HCT116 (cell line): ENCODE measurements at regions not wholly inside any gene's neighbourhood (a gene's known extent, or its start where the extent isn't known, plus 50 kb on each side); places are given as distances from the start of the nearest gene placed in this dataset.

ENCODE experiments used
- ATAC-seq: fragments of 200-7000 bp; cut with Tn5 transposase; 2 replicates; pipeline ENCODE4 v1.9.1; 2020; ENCODE audit warnings: mild to moderate bottlenecking, moderate library complexity
- BruUV-seq: library from RNA; stranded (reverse); fragments of 400-500 nt; replicated peaks from 2 replicates; lab custom pipeline; 2021; lab: Mats Ljungman, UMichigan
- CTCF ChIA-PET: fragments of 300-600 bp; sonication (Branson Sonifier 250); formaldehyde crosslinking; loops from one replicate; lab custom pipeline; 2021; ENCODE audit warnings: antibody characterized with exemption; lab: Charles Lee
- POLR2A ChIA-PET: fragments of 300-600, 350-600 bp; sonication (Branson Sonifier 250); formaldehyde crosslinking; loops from one replicate; lab custom pipeline; 2021; ENCODE audit warnings: antibody characterized with exemption; lab: Charles Lee
- RAD21 ChIA-PET, 2 experiments: fragments of 300-600 bp; sonication (Branson Sonifier 250); formaldehyde crosslinking; loops; one replicate each; lab custom pipeline; 2023; ENCODE audit warnings: low total read pairs in 2 of 2; ENCODE audit not compliant: uncharacterized antibody in 2 of 2, unreplicated experiment in 2 of 2, low non-redundant PET in 1 of 2; lab: Charles Lee
- DNase-seq: peaks from one replicate; pipeline ENCODE4 v3.0.0-alpha.2; 2010; ENCODE audit warnings: low read depth, low spot score
- H2AFZ ChIP-seq: fragments of 200-600 bp; shearing (Covaris generic), sonication (generic); 2 replicates; pipeline ENCODE4 v1.6.1; 2017; ENCODE audit warnings: low read depth, mixed run types, mixed read lengths, antibody characterized with exemption, low read length; ENCODE audit not compliant: poor library complexity, severe bottlenecking
- H3K27ac ChIP-seq: 2 replicates; pipeline ENCODE4 v1.5.1; 2012; ENCODE audit warnings: low read depth, low read length
- H3K27me3 ChIP-seq: fragments of 200-600 bp; sonication (generic); 2 replicates; pipeline ENCODE4 v1.6.1; 2016; ENCODE audit warnings: mixed run types, low read length, mixed read lengths; ENCODE audit not compliant: insufficient read depth
- H3K36me3 ChIP-seq, 2 experiments: fragments of 200-500 bp in 1 of 2; fragments of 200-600 bp in 1 of 2; sonication (Bioruptor generic) in 1 of 2; sonication (generic) in 1 of 2; 2 replicates each; pipeline versions ENCODE4 v1.5.1 to v1.6.1; 2014 to 2016; ENCODE audit warnings: low read length in 2 of 2, inconsistent platforms in 1 of 2, mixed read lengths in 1 of 2, mixed run types in 1 of 2; ENCODE audit not compliant: insufficient read depth in 2 of 2, control insufficient read depth in 1 of 2
- H3K4me1 ChIP-seq, 2 experiments: fragments of 200-600 bp in 1 of 2; sonication (generic) in 1 of 2; 2 replicates each; pipeline versions ENCODE4 v1.5.1 to v1.6.1; 2012 to 2017; ENCODE audit warnings: low read length in 2 of 2, inconsistent platforms in 1 of 2, mild to moderate bottlenecking in 1 of 2, mixed read lengths in 1 of 2, mixed run types in 1 of 2, moderate library complexity in 1 of 2; ENCODE audit not compliant: insufficient read depth in 2 of 2, control insufficient read depth in 1 of 2
- H3K4me2 ChIP-seq: fragments of 200-600 bp; sonication (generic); 2 replicates; pipeline ENCODE4 v1.6.1; 2017; ENCODE audit warnings: mixed run types, low read length, mixed read lengths
- H3K4me3 ChIP-seq, 2 experiments: fragments of 200-600 bp in 1 of 2; sonication (generic) in 1 of 2; replicated peaks in 1 of 2; 2 replicates each; pipeline ENCODE4 v1.5.1; 2011 to 2016; ENCODE audit warnings: low read length in 2 of 2, control low read depth in 1 of 2, low read depth in 1 of 2, mild to moderate bottlenecking in 1 of 2, mixed read lengths in 1 of 2, mixed run types in 1 of 2
- H3K79me2 ChIP-seq: fragments of 200-600 bp; sonication (generic); 2 replicates; pipeline ENCODE4 v1.6.1; 2017; ENCODE audit warnings: mild to moderate bottlenecking, mixed run types, low read length, moderate library complexity, mixed read lengths; ENCODE audit not compliant: insufficient read depth
- H3K9ac ChIP-seq: fragments of 200-600 bp; sonication (generic); 2 replicates; pipeline ENCODE4 v1.6.1; 2016; ENCODE audit warnings: low read length, mixed read lengths
- H3K9me2 ChIP-seq: fragments of 200-600 bp; sonication (generic), shearing (Covaris generic); 2 replicates; pipeline ENCODE4 v1.6.1; 2017; ENCODE audit warnings: mixed run types, mild to moderate bottlenecking, moderate library complexity; ENCODE audit not compliant: insufficient read depth
- H3K9me3 ChIP-seq, 2 experiments: fragments of 200-500 bp in 1 of 2; fragments of 200-600 bp in 1 of 2; sonication (Bioruptor generic) in 1 of 2; sonication (generic) in 1 of 2; 2 replicates each; pipeline ENCODE4 v1.6.1; 2014 to 2017; ENCODE audit warnings: low read length in 2 of 2, mixed read lengths in 2 of 2, inconsistent platforms in 1 of 2, low read depth in 1 of 2, mild to moderate bottlenecking in 1 of 2, mixed run types in 1 of 2, moderate library complexity in 1 of 2; ENCODE audit not compliant: control insufficient read depth in 1 of 2, insufficient read depth in 1 of 2
- H4K20me1 ChIP-seq: fragments of 200-600 bp; sonication (generic), shearing (Covaris generic); 2 replicates; pipeline ENCODE4 v1.6.1; 2017; ENCODE audit warnings: mixed run types, mild to moderate bottlenecking, moderate library complexity; ENCODE audit not compliant: insufficient read depth
- ATF3 ChIP-seq: IDR thresholded peaks from 2 replicates; pipeline ENCODE4 v1.6.1; 2012
- EGR1 ChIP-seq: IDR thresholded peaks from 2 replicates; pipeline ENCODE4 v1.6.1; 2012; ENCODE audit warnings: low read depth
- SIN3A ChIP-seq: IDR thresholded peaks from 2 replicates; pipeline ENCODE4 v1.6.1; 2012; ENCODE audit warnings: low read depth
- SRF ChIP-seq: IDR thresholded peaks from 2 replicates; pipeline ENCODE4 v1.6.1; 2012; ENCODE audit warnings: low read depth
- ZFX ChIP-seq: fragments of 450-650 bp; IDR thresholded peaks from 2 replicates; pipeline ENCODE4 v1.6.1; 2017
- ZNF274 ChIP-seq: fragments of 200-500 bp; sonication (Bioruptor generic); IDR thresholded peaks from 2 replicates; pipeline ENCODE4 v1.6.1; 2014; ENCODE audit warnings: mild to moderate bottlenecking, low read depth, low read length, inconsistent platforms
- intact Hi-C: fragments of 100-400 bp; cut with micrococcal nuclease; formaldehyde crosslinking; loops from 2 replicates; pipeline ENCODE4 v1.10.0; 2022
- TF ChIP-seq, protein P1 (sequence below): IDR thresholded peaks from 2 replicates; pipeline ENCODE4 v1.6.1; 2011; ENCODE audit warnings: mild to moderate bottlenecking, low read length, moderate library complexity; ENCODE audit not compliant: insufficient replicate concordance; ENCODE audit errors: extremely low read depth

GRCh38 chr2:128489526-128490273 lies 171.0 kb upstream of the HS6ST1 start:
- intact Hi-C loops, result no loop called here
- ChIA-PET CTCF (no interaction called here), RAD21 (no interaction called here), POLR2A (no interaction called here)
- H4K20me1 ChIP-seq, result no peaks in the 10 kb centered on the region
- DNase-seq, result no peak
- 0 out of 2 replicates have a peak, but pooled peaks cover 3% of the 10 kb centered on the region for H3K27me3 ChIP-seq
- no TSS peak for BruUV-seq
- no peak overlapping the region for H3K4me2 ChIP-seq
- H3K79me2 ChIP-seq, result no peaks in the 10 kb centered on the region
- H3K27ac ChIP-seq, result no peak overlapping the region
- H2AFZ ChIP-seq, result no peak overlapping the region
- H3K4me1 ChIP-seq, result no peaks in the 10 kb centered on the region
- no peak for TF ChIP-seq SRF
- TF ChIP-seq ZFX, result no peak
- no peak for TF ChIP-seq EGR1
- no peak for TF ChIP-seq ZNF274
- TF ChIP-seq, protein P1, sequence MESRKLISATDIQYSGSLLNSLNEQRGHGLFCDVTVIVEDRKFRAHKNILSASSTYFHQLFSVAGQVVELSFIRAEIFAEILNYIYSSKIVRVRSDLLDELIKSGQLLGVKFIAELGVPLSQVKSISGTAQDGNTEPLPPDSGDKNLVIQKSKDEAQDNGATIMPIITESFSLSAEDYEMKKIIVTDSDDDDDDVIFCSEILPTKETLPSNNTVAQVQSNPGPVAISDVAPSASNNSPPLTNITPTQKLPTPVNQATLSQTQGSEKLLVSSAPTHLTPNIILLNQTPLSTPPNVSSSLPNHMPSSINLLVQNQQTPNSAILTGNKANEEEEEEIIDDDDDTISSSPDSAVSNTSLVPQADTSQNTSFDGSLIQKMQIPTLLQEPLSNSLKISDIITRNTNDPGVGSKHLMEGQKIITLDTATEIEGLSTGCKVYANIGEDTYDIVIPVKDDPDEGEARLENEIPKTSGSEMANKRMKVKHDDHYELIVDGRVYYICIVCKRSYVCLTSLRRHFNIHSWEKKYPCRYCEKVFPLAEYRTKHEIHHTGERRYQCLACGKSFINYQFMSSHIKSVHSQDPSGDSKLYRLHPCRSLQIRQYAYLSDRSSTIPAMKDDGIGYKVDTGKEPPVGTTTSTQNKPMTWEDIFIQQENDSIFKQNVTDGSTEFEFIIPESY, result no peak
- no peak for TF ChIP-seq SIN3A
- TF ChIP-seq ATF3, result no peak
- no peaks in the 10 kb centered on the region for H3K36me3 ChIP-seq
- no peaks in the 10 kb centered on the region for H3K9me3 ChIP-seq
- H3K4me3 ChIP-seq, result no peak overlapping the region
- no peak for ATAC-seq
- no peaks in the 10 kb centered on the region for H3K9me2 ChIP-seq
- no peak overlapping the region for H3K9ac ChIP-seq
